Smooth muscle cell (in vitro differentiated cells): ENCODE measurements at regions not wholly inside any gene's neighbourhood (a gene's known extent, or its start where the extent isn't known, plus 50 kb on each side); places are given as distances from the start of the nearest gene placed in this dataset.
A peak's percentile ranks its signal among the peaks of the same experiment; 100 is the strongest.

ENCODE experiments used
- DNase-seq: peaks from one replicate; lab custom pipeline; 2025; ENCODE audit not compliant: unreplicated experiment; lab: John Stamatoyannopoulos, UW
- H2AFZ ChIP-seq: fragments of 200-600 bp; sonication (generic); 2 replicates; pipeline ENCODE4 v1.6.0; 2016; ENCODE audit warnings: antibody characterized with exemption, low read depth, mild to moderate bottlenecking
- H3F3A ChIP-seq: fragments of 200-600 bp; sonication (generic); 2 replicates; pipeline ENCODE4 v1.6.0; 2017; ENCODE audit warnings: antibody characterized with exemption, low read depth
- H3K27ac ChIP-seq: fragments of 200-600 bp; sonication (generic); 2 replicates; pipeline ENCODE4 v1.5.1; 2016; ENCODE audit warnings: low read depth, mild to moderate bottlenecking
- H3K27me3 ChIP-seq: fragments of 200-600 bp; sonication (generic); 2 replicates; pipeline ENCODE4 v1.6.1; 2016; ENCODE audit warnings: low read depth, mild to moderate bottlenecking
- H3K36me3 ChIP-seq: fragments of 200-600 bp; sonication (generic); 2 replicates; pipeline ENCODE4 v1.5.1; 2016; ENCODE audit warnings: low read depth
- H3K4me1 ChIP-seq: fragments of 200-600 bp; sonication (generic); 2 replicates; pipeline ENCODE4 v1.5.1; 2016; ENCODE audit warnings: low read depth
- H3K4me2 ChIP-seq: fragments of 200-600 bp; sonication (generic); 2 replicates; pipeline ENCODE4 v1.6.0; 2016; ENCODE audit warnings: mild to moderate bottlenecking
- H3K4me3 ChIP-seq: fragments of 200-600 bp; sonication (generic); 2 replicates; pipeline ENCODE4 v1.5.1; 2016; ENCODE audit warnings: mild to moderate bottlenecking
- H3K79me2 ChIP-seq: fragments of 200-600 bp; sonication (generic); 2 replicates; pipeline ENCODE4 v1.6.0; 2016; ENCODE audit warnings: low read depth, mild to moderate bottlenecking
- H3K9ac ChIP-seq: fragments of 200-600 bp; sonication (generic); 2 replicates; pipeline ENCODE4 v1.6.0; 2016; ENCODE audit warnings: low read depth
- H3K9me3 ChIP-seq: fragments of 200-600 bp; sonication (generic); replicated peaks from 2 replicates; pipeline ENCODE4 v1.5.1; 2016; ENCODE audit warnings: low read depth
- H4K20me1 ChIP-seq: fragments of 200-600 bp; sonication (generic); 2 replicates; pipeline ENCODE4 v1.6.0; 2016; ENCODE audit warnings: low read depth
- CTCF ChIP-seq: fragments of 200-600 bp; sonication (generic); IDR thresholded peaks from 2 replicates; pipeline ENCODE4 v1.5.1; 2017; ENCODE audit warnings: borderline replicate concordance, mild to moderate bottlenecking, antibody characterized with exemption; ENCODE audit not compliant: insufficient read depth, poor library complexity, severe bottlenecking
- WGBS: methylation state at CpG from one replicate; pipeline ENCODE4 v1.1.7; 2016; ENCODE audit warnings: low lambda C conversion rate; 5-methylcytosine and 5-hydroxymethylcytosine counted together

- H3K9me3 ChIP-seq: no peaks in the 10 kb centered on the region
- H3K9ac ChIP-seq: no peak overlapping the region
- H3K36me3 ChIP-seq: no peaks in the 10 kb centered on the region
- no peaks in the 10 kb centered on the region for H3K4me1 ChIP-seq
- 88% methylated on average over 2 of the region's 2 CpGs for WGBS
- H3K4me3 ChIP-seq: no peak overlapping the region
- H2AFZ ChIP-seq: no peak overlapping the region
- no peak overlapping the region for H3K27ac ChIP-seq
- H3K27me3 ChIP-seq: no peaks in the 10 kb centered on the region
- no peaks in the 10 kb centered on the region for H4K20me1 ChIP-seq
- no peak for DNase-seq
- no peaks in the 10 kb centered on the region for H3K79me2 ChIP-seq
- H3K4me2 ChIP-seq: no peak overlapping the region
- no peaks in the 10 kb centered on the region for H3F3A ChIP-seq
- no peak for TF ChIP-seq CTCF
Observed at GRCh38 chr4:55731959-55732358, 87.6 kb upstream of the EXOC1L start.

GRCh38 chr4:55732864-55733263 lies 86.7 kb upstream of the EXOC1L start:
- WGBS: 85% methylated on average over 3 of the region's 3 CpGs
- no peak for TF ChIP-seq CTCF

GRCh38 chr4:55733932-55734331 lies 85.7 kb upstream of the EXOC1L start:
- Histone ChIP-seq H3K9me3 (no peaks in the 10 kb centered on the region), H3K79me2 (no peaks in the 10 kb centered on the region), H3F3A (no peaks in the 10 kb centered on the region), H3K27me3 (no peaks in the 10 kb centered on the region), H4K20me1 (no peaks in the 10 kb centered on the region), H2AFZ (no peak overlapping the region), H3K4me1 (no peaks in the 10 kb centered on the region), H3K4me3 (no peak overlapping the region), H3K36me3 (no peaks in the 10 kb centered on the region), H3K9ac (no peak overlapping the region), H3K4me2 (no peak overlapping the region), H3K27ac (no peak overlapping the region)
- no peak for TF ChIP-seq CTCF
- no peak for DNase-seq
- 80% methylated on average over 2 of the region's 2 CpGs for WGBS

More at GRCh38 chr4:55732864-55733263, 86.7 kb upstream of the EXOC1L start:
- Histone ChIP-seq H3K79me2 (no peaks in the 10 kb centered on the region), H3K4me2 (no peak overlapping the region), H3K27me3 (no peaks in the 10 kb centered on the region), H3K4me3 (no peak overlapping the region), H3K9ac (no peak overlapping the region), H3F3A (no peaks in the 10 kb centered on the region), H3K4me1 (no peaks in the 10 kb centered on the region), H3K27ac (no peak overlapping the region), H2AFZ (no peak overlapping the region), H3K36me3 (no peaks in the 10 kb centered on the region), H3K9me3 (no peaks in the 10 kb centered on the region), H4K20me1 (no peaks in the 10 kb centered on the region)
- no peak for DNase-seq

GRCh38 chr4:55736605-55737183 lies 82.9 kb upstream of the EXOC1L start:
- Histone ChIP-seq H3K27me3 (no peaks in the 10 kb centered on the region), H3K9me3 (no peaks in the 10 kb centered on the region), H3K79me2 (no peaks in the 10 kb centered on the region), H2AFZ (no peak overlapping the region), H3F3A (no peaks in the 10 kb centered on the region), H3K4me3 (no peak overlapping the region), H3K36me3 (no peaks in the 10 kb centered on the region), H3K9ac (no peak overlapping the region), H3K4me1 (no peaks in the 10 kb centered on the region), H3K27ac (no peak overlapping the region), H4K20me1 (no peaks in the 10 kb centered on the region), H3K4me2 (no peak overlapping the region)
- WGBS: 57% methylated on average over 3 of the region's 3 CpGs
- DNase-seq: no peak
- peak; percentile 37 for TF ChIP-seq CTCF
